Neural cell (in vitro differentiated cells): ENCODE measurements at regions not wholly inside any gene's neighbourhood (a gene's known extent, or its start where the extent isn't known, plus 50 kb on each side); places are given as distances from the start of the nearest gene placed in this dataset.

Experiments used
- CTCF ChIP-seq: fragments of 450-650 bp; IDR thresholded peaks from 2 replicates; pipeline ENCODE4 v1.5.1; 2014; ENCODE audit warnings: antibody characterized with exemption, mild to moderate bottlenecking, moderate library complexity; ENCODE audit not compliant: poor library complexity, severe bottlenecking
- EP300 ChIP-seq: fragments of 450-650 bp; conservative IDR thresholded peaks from 2 replicates; pipeline ENCODE4 v1.6.1; 2014; ENCODE audit warnings: antibody characterized with exemption, mild to moderate bottlenecking, moderate library complexity; ENCODE audit not compliant: poor library complexity, severe bottlenecking
- EZH2 ChIP-seq: fragments of 200-600, 300-800 bp; shearing (Covaris generic), sonication (generic); IDR thresholded peaks from 2 replicates; pipeline ENCODE4 v1.6.1; 2014; ENCODE audit warnings: antibody characterized with exemption, low read length, borderline replicate concordance, mild to moderate bottlenecking; ENCODE audit not compliant: insufficient read depth, poor library complexity, severe bottlenecking
- POLR2AphosphoS5 ChIP-seq: IDR thresholded peaks from 2 replicates; pipeline ENCODE4 v1.6.1; 2012
- SMC3 ChIP-seq: fragments of 450-650 bp; conservative IDR thresholded peaks from 2 replicates; pipeline ENCODE4 v1.6.1; 2014; ENCODE audit warnings: antibody characterized with exemption, mild to moderate bottlenecking, moderate library complexity; ENCODE audit not compliant: poor library complexity

- TF ChIP-seq CTCF (no peak), EZH2 (no peak), POLR2AphosphoS5 (no peak), EP300 (no peak), SMC3 (no peak)
These were observed 81.6 kb upstream of the MED13L start for GRCh38 chr12:116358893-116359761.
